KMS-11 (cell line): ENCODE measurements at regions not wholly inside any gene's neighbourhood (a gene's known extent, or its start where the extent isn't known, plus 50 kb on each side); places are given as distances from the start of the nearest gene placed in this dataset.

Source experiments
- H2AFZ ChIP-seq: fragments of 200-600 bp; sonication (generic); 2 replicates; pipeline ENCODE4 v1.6.1; 2016; ENCODE audit warnings: antibody characterized with exemption, mixed run types, low read depth
- H3K27ac ChIP-seq: fragments of 200-600 bp; sonication (generic); 2 replicates; pipeline ENCODE4 v1.6.1; 2016; ENCODE audit warnings: mild to moderate bottlenecking, mixed run types
- H3K27me3 ChIP-seq: fragments of 200-600 bp; sonication (generic); 2 replicates; pipeline ENCODE4 v1.6.1; 2017; ENCODE audit warnings: mild to moderate bottlenecking, low read depth, mixed run types, moderate library complexity; ENCODE audit not compliant: insufficient read depth
- H3K36me3 ChIP-seq: fragments of 200-600 bp; sonication (generic); 2 replicates; pipeline ENCODE4 v1.6.1; 2017; ENCODE audit warnings: mild to moderate bottlenecking, mixed run types; ENCODE audit not compliant: insufficient read depth
- H3K4me1 ChIP-seq: fragments of 200-600 bp; sonication (generic); 2 replicates; pipeline ENCODE4 v1.6.1; 2016; ENCODE audit warnings: mild to moderate bottlenecking, low read depth, mixed run types; ENCODE audit not compliant: poor library complexity, severe bottlenecking
- H3K4me2 ChIP-seq: fragments of 200-600 bp; sonication (generic); 2 replicates; pipeline ENCODE4 v1.7.0; 2016; ENCODE audit warnings: mild to moderate bottlenecking, mixed run types
- H3K4me3 ChIP-seq: fragments of 200-600 bp; sonication (generic); IDR thresholded peaks from 2 replicates; pipeline ENCODE4 v1.6.1; 2017; ENCODE audit warnings: low read depth, low read length, mixed read lengths; ENCODE audit not compliant: insufficient read depth
- H3K79me2 ChIP-seq: fragments of 200-600 bp; sonication (generic); 2 replicates; pipeline ENCODE4 v1.6.1; 2016; ENCODE audit warnings: low read depth, mixed run types; ENCODE audit not compliant: insufficient read depth
- H3K9ac ChIP-seq: fragments of 200-600 bp; sonication (generic); 2 replicates; pipeline ENCODE4 v1.6.1; 2016; ENCODE audit warnings: mild to moderate bottlenecking, mixed run types
- H4K20me1 ChIP-seq: fragments of 200-600 bp; sonication (generic); 2 replicates; pipeline ENCODE4 v1.6.1; 2016; ENCODE audit warnings: mild to moderate bottlenecking, mixed run types; ENCODE audit not compliant: insufficient read depth
- CTCF ChIP-seq: fragments of 200-600 bp; sonication (generic); conservative IDR thresholded peaks from 2 replicates; pipeline ENCODE4 v1.6.1; 2017; ENCODE audit warnings: low read depth, mild to moderate bottlenecking, antibody characterized with exemption, low read length, moderate library complexity, mixed read lengths

GRCh38 chr11:82676483-82677094 is 57.1 kb downstream of the FAM181B start:
- Histone ChIP-seq H3K79me2 (no peaks in the 10 kb centered on the region), H3K4me1 (peaks cover 13% of the 10 kb centered on the region), H3K4me3 (no peak overlapping the region), H3K9ac (no peak overlapping the region), H2AFZ (no peak overlapping the region), H3K4me2 (no peak overlapping the region), H3K27me3 (no peaks in the 10 kb centered on the region), H3K36me3 (no peaks in the 10 kb centered on the region), H3K27ac (no peak overlapping the region), H4K20me1 (no peaks in the 10 kb centered on the region)
- peak; percentile 67 for TF ChIP-seq CTCF

- Histone ChIP-seq H3K36me3 (no peaks in the 10 kb centered on the region), H2AFZ (no peak overlapping the region; the same call in 1 of the 2 replicates), H3K27ac (no peak overlapping the region), H3K4me2 (no peak overlapping the region), H3K9ac (no peak overlapping the region), H3K79me2 (no peaks in the 10 kb centered on the region), H3K4me3 (no peak overlapping the region), H3K27me3 (no peaks in the 10 kb centered on the region), H3K4me1 (peaks cover 13% of the 10 kb centered on the region), H4K20me1 (no peaks in the 10 kb centered on the region)
- no peak for TF ChIP-seq CTCF
Observed at GRCh38 chr11:82675838-82676237, 57.8 kb downstream of the FAM181B start.

GRCh38 chr11:82673631-82674030 is 60.0 kb downstream of the FAM181B start:
- Histone ChIP-seq H3K4me1 (no peaks in the 10 kb centered on the region), H3K27ac (no peak overlapping the region), H3K27me3 (no peaks in the 10 kb centered on the region), H3K4me3 (no peak overlapping the region), H3K4me2 (no peak overlapping the region), H3K36me3 (no peaks in the 10 kb centered on the region), H3K9ac (no peak overlapping the region), H2AFZ (no peak overlapping the region), H4K20me1 (no peaks in the 10 kb centered on the region), H3K79me2 (no peaks in the 10 kb centered on the region)
- TF ChIP-seq CTCF: no peak

- no peaks in the 10 kb centered on the region for H3K36me3 ChIP-seq
- no peaks in the 10 kb centered on the region for H3K79me2 ChIP-seq
- no peaks in the 10 kb centered on the region for H3K27me3 ChIP-seq
- TF ChIP-seq CTCF: no peak
- no peak overlapping the region for H2AFZ ChIP-seq
- no peaks in the 10 kb centered on the region for H3K4me1 ChIP-seq
- H4K20me1 ChIP-seq: no peaks in the 10 kb centered on the region
- no peak overlapping the region for H3K4me3 ChIP-seq
- no peak overlapping the region for H3K9ac ChIP-seq
- no peak overlapping the region for H3K4me2 ChIP-seq
- H3K27ac ChIP-seq: no peak overlapping the region
Observed at GRCh38 chr11:82671451-82671850, 62.2 kb downstream of the FAM181B start.
